Sigmoid colon (tissue), 4 donors: ENCODE measurements at regions not wholly inside any gene's neighbourhood (a gene's known extent, or its start where the extent isn't known, plus 50 kb on each side); places are given as distances from the start of the nearest gene placed in this dataset.

Experiments used
- CTCF ChIP-seq, 4 experiments: fragments of 450-650 bp in 3 of 4; fragments of 200-600 bp in 1 of 4; IDR thresholded peaks; one replicate each; pipeline ENCODE4 v1.5.1; 2016 to 2019; ENCODE audit warnings: antibody characterized with exemption in 4 of 4, mild to moderate bottlenecking in 3 of 4, moderate library complexity in 2 of 4
- EP300 ChIP-seq, 4 donors: sonication (generic); formaldehyde crosslinking; IDR thresholded peaks; one replicate each; pipeline ENCODE4 v1.6.1; 2017; ENCODE audit warnings: antibody characterized with exemption in 4 of 4
- POLR2A ChIP-seq, 2 donors: fragments of 450-650 bp; IDR thresholded peaks; one replicate each; pipeline ENCODE4 v1.6.1; 2016; ENCODE audit warnings: antibody characterized with exemption in 2 of 2, mild to moderate bottlenecking in 2 of 2, moderate library complexity in 2 of 2
- POLR2AphosphoS5 ChIP-seq, 4 donors: sonication (generic); formaldehyde crosslinking; IDR thresholded peaks; one replicate each; pipeline ENCODE4 v1.6.1; 2017; ENCODE audit warnings: antibody characterized with exemption in 4 of 4

- no peak for TF ChIP-seq CTCF (IDR thresholded peaks at IDR 0.05)
- peak in 1 of 4 donors; percentile 27 for TF ChIP-seq POLR2AphosphoS5 (IDR thresholded peaks at IDR 0.05)
- peak in 1 of 4 donors; percentile 45 for TF ChIP-seq EP300 (IDR thresholded peaks at IDR 0.05)
- no peak for TF ChIP-seq POLR2A (IDR thresholded peaks at IDR 0.05)
Measured at GRCh38 chr16:86865851-86866662, 287.7 kb downstream of the FOXL1 start.
